B cell (primary cell): ENCODE measurements at regions not wholly inside any gene's neighbourhood (a gene's known extent, or its start where the extent isn't known, plus 50 kb on each side); places are given as distances from the start of the nearest gene placed in this dataset.

Experiments
- ATAC-seq: fragments of 200-7000 bp; cut with Tn5 transposase; one replicate; pipeline ENCODE4 v1.10.0; 2021; ENCODE audit warnings: low read depth, mild to moderate bottlenecking, moderate number of reproducible peaks, moderate library complexity
- CTCF ChIA-PET: fragments of 350-600 bp; sonication (Branson Sonifier 250); formaldehyde crosslinking; loops from one replicate; lab custom pipeline; 2021; ENCODE audit warnings: antibody characterized with exemption, inconsistent platforms; lab: Charles Lee
- POLR2A ChIA-PET: fragments of 350-600 bp; sonication (Branson Sonifier 250); formaldehyde crosslinking; loops from one replicate; lab custom pipeline; 2021; ENCODE audit warnings: antibody characterized with exemption; lab: Charles Lee
- DNase-seq: peaks from one replicate; pipeline ENCODE4 v3.0.0; 2013
- H2AFZ ChIP-seq: 2 replicates; pipeline ENCODE4 v1.6.1; 2012; ENCODE audit warnings: mild to moderate bottlenecking, low read depth, low read length; ENCODE audit not compliant: insufficient read depth, poor library complexity, severe bottlenecking
- H3K27ac ChIP-seq, 2 donors: 1 replicate in 1 of 2; 2 replicates in 1 of 2; pipeline ENCODE4 v1.5.1; 2012 to 2013; ENCODE audit warnings: low read length in 2 of 2, mild to moderate bottlenecking in 2 of 2, moderate library complexity in 1 of 2
- H3K27me3 ChIP-seq, 4 experiments: fragments of 200-600 bp in 1 of 4; sonication (generic) in 1 of 4; replicated peaks in 1 of 4; 1 replicate in 2 of 4; 2 replicates in 2 of 4; pipeline versions ENCODE4 v1.6.1 to v1.7.0; 2013 to 2016; ENCODE audit warnings: low read length in 3 of 4, mild to moderate bottlenecking in 2 of 4, mixed read lengths in 1 of 4, moderate library complexity in 1 of 4; ENCODE audit not compliant: insufficient read depth in 4 of 4, control insufficient read depth in 3 of 4; ENCODE audit errors: control extremely low read depth in 1 of 4
- H3K36me3 ChIP-seq, 2 experiments: replicated peaks in 1 of 2; 1 replicate in 1 of 2; 2 replicates in 1 of 2; pipeline versions ENCODE4 v1.6.1 to v1.7.1; 2013; ENCODE audit warnings: low read length in 1 of 2; ENCODE audit not compliant: insufficient read depth in 2 of 2, control insufficient read depth in 1 of 2; ENCODE audit errors: control extremely low read depth in 1 of 2, extremely low read depth in 1 of 2
- H3K4me1 ChIP-seq, 2 donors: fragments of 200-600 bp in 1 of 2; sonication (generic) in 1 of 2; 1 replicate in 1 of 2; 2 replicates in 1 of 2; pipeline versions ENCODE4 v1.5.1 to v1.6.1; 2013 to 2017; ENCODE audit warnings: low read length in 2 of 2; ENCODE audit not compliant: control insufficient read depth in 2 of 2, insufficient read depth in 2 of 2
- H3K4me2 ChIP-seq: replicated peaks from 2 replicates; pipeline ENCODE3; 2012; ENCODE audit warnings: mild to moderate bottlenecking, low read depth, low read length; ENCODE audit not compliant: poor library complexity, severe bottlenecking
- H3K4me3 ChIP-seq, 5 experiments: fragments of 200-600 bp in 1 of 5; sonication (generic) in 1 of 5; 1 replicate in 3 of 5; 2 replicates in 2 of 5; pipeline versions ENCODE4 v1.5.1 to v1.7.0; 2011 to 2016; ENCODE audit warnings: low read length in 4 of 5, mild to moderate bottlenecking in 4 of 5, low read depth in 2 of 5, control low read depth in 1 of 5, moderate library complexity in 1 of 5; ENCODE audit not compliant: insufficient read depth in 1 of 5; ENCODE audit errors: control extremely low read depth in 1 of 5, extremely low read depth in 1 of 5
- H3K79me2 ChIP-seq: fragments of 200-600 bp; sonication (generic); one replicate; pipeline ENCODE4 v1.6.0; 2016; ENCODE audit warnings: low read length; ENCODE audit not compliant: control insufficient read depth, insufficient read depth
- H3K9ac ChIP-seq: fragments of 200-600 bp; sonication (generic); 2 replicates; pipeline ENCODE4 v1.6.1; 2017; ENCODE audit warnings: mild to moderate bottlenecking, low read length, moderate library complexity
- H3K9me3 ChIP-seq, 3 donors: one replicate each; pipeline versions ENCODE4 v1.6.1 to v1.7.1; 2013; ENCODE audit warnings: low read length in 2 of 3; ENCODE audit not compliant: control insufficient read depth in 2 of 3, insufficient read depth in 1 of 3; ENCODE audit errors: control extremely low read depth in 1 of 3
- H4K20me1 ChIP-seq: 2 replicates; pipeline ENCODE4 v1.6.0; 2012; ENCODE audit warnings: mild to moderate bottlenecking, low read length; ENCODE audit not compliant: insufficient read depth, control insufficient read depth, poor library complexity, severe bottlenecking
- H3K27ac Mint-ChIP-seq: one replicate; pipeline ENCODE4 v1.8.0; 2021; ENCODE audit warnings: mixed read lengths
- H3K27me3 Mint-ChIP-seq: one replicate; pipeline ENCODE4 v1.8.0; 2021; ENCODE audit warnings: mixed read lengths
- H3K4me1 Mint-ChIP-seq: one replicate; pipeline ENCODE4 v1.8.0; 2021; ENCODE audit warnings: mixed read lengths
- H3K4me3 Mint-ChIP-seq: one replicate; pipeline ENCODE4 v1.8.0; 2021; ENCODE audit warnings: mixed read lengths
- H3K9me3 Mint-ChIP-seq: one replicate; pipeline ENCODE4 v1.8.0; 2022; ENCODE audit warnings: mixed read lengths; ENCODE audit not compliant: insufficient read depth
- EZH2 ChIP-seq: IDR thresholded peaks from 2 replicates; pipeline ENCODE4 v1.6.1; 2012; ENCODE audit warnings: borderline replicate concordance, low read depth, mild to moderate bottlenecking, moderate library complexity, low read length; ENCODE audit not compliant: insufficient read depth, poor library complexity, severe bottlenecking
- WGBS: methylation state at CpG from one replicate; pipeline ENCODE4 v1.1.5; 2013; ENCODE audit warnings: missing lambda C conversion rate; ENCODE audit not compliant: insufficient coverage; 5-methylcytosine and 5-hydroxymethylcytosine counted together
- intact Hi-C: fragments of 100-400 bp; cut with micrococcal nuclease; formaldehyde crosslinking; loops from one replicate; pipeline ENCODE4 v1.10.0; 2022
- TF ChIP-seq, protein P1 (sequence below): fragments of 200-600 bp; IDR thresholded peaks from one replicate; pipeline ENCODE4 v1.8.0; 2022; ENCODE audit warnings: antibody characterized with exemption, mild to moderate bottlenecking

- no peak for ATAC-seq
- peaks cover 0 to 3% (median 0%) of the 10 kb centered on the region in 3 donors for H3K9me3 ChIP-seq
- H3K4me3 Mint-ChIP-seq: no peak overlapping the region
- H3K4me1 Mint-ChIP-seq: no peaks in the 10 kb centered on the region
- no peak overlapping the region for H3K27ac ChIP-seq
- no peak overlapping the region for H2AFZ ChIP-seq
- no peak for TF ChIP-seq EZH2
- TF ChIP-seq, protein P1, sequence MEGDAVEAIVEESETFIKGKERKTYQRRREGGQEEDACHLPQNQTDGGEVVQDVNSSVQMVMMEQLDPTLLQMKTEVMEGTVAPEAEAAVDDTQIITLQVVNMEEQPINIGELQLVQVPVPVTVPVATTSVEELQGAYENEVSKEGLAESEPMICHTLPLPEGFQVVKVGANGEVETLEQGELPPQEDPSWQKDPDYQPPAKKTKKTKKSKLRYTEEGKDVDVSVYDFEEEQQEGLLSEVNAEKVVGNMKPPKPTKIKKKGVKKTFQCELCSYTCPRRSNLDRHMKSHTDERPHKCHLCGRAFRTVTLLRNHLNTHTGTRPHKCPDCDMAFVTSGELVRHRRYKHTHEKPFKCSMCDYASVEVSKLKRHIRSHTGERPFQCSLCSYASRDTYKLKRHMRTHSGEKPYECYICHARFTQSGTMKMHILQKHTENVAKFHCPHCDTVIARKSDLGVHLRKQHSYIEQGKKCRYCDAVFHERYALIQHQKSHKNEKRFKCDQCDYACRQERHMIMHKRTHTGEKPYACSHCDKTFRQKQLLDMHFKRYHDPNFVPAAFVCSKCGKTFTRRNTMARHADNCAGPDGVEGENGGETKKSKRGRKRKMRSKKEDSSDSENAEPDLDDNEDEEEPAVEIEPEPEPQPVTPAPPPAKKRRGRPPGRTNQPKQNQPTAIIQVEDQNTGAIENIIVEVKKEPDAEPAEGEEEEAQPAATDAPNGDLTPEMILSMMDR: no peak
- no peak for DNase-seq
- CTCF ChIA-PET: no interaction called here
- intact Hi-C loops: no loop called here
- no peaks in the 10 kb centered on the region for H4K20me1 ChIP-seq
- no peaks in the 10 kb centered on the region for H3K9me3 Mint-ChIP-seq
- POLR2A ChIA-PET: no interaction called here
- no peaks in the 10 kb centered on the region for H3K36me3 ChIP-seq
- H3K27me3 Mint-ChIP-seq: peaks cover 19% of the 10 kb centered on the region
- no peak overlapping the region for H3K4me3 ChIP-seq
- H3K9ac ChIP-seq: no peak overlapping the region
- no peak overlapping the region for H3K27ac Mint-ChIP-seq
- no peaks in the 10 kb centered on the region for H3K4me1 ChIP-seq
- peaks cover 0 to 3% (median 0%) of the 10 kb centered on the region in 4 experiments for H3K27me3 ChIP-seq
- no peak overlapping the region for H3K4me2 ChIP-seq
- H3K79me2 ChIP-seq: no peaks in the 10 kb centered on the region
- 100% methylated on average over 2 of the region's 2 CpGs for WGBS
Measured at GRCh38 chr10:8318956-8319355, 264.5 kb downstream of the GATA3 start.

DNA sequence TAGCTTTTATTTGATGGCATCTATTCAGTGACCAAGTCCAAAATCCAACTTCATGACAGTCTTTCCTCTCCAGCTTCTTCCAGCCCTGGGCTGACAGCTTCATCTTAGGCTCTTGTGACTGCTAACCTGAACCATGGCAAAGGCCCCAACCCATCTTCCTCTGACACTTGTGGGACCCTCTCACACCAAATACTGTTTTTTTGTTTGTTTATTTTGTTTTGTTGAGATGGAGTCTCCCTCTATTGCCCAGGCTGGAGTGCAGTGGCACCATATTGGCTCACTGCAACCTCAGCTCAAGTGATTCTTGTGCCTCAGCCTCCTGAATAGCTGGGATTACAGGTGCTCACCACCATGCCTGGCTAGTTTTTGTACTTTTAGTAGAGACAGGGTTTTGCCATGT lies 265.2 kb downstream of the GATA3 start:
- H3K79me2 ChIP-seq: no peaks in the 10 kb centered on the region
- H2AFZ ChIP-seq: no peak overlapping the region
- no peaks in the 10 kb centered on the region for H3K36me3 ChIP-seq
- no peak overlapping the region for H3K4me3 Mint-ChIP-seq
- no peaks in the 10 kb centered on the region for H3K9me3 Mint-ChIP-seq
- no peak overlapping the region for H3K27ac Mint-ChIP-seq
- peaks cover 19% of the 10 kb centered on the region for H3K27me3 Mint-ChIP-seq
- intact Hi-C loops: no loop called here
- H3K4me1 Mint-ChIP-seq: no peaks in the 10 kb centered on the region
- ChIA-PET CTCF (no interaction called here), POLR2A (no interaction called here)
- H3K4me1 ChIP-seq: no peaks in the 10 kb centered on the region
- peaks cover 0 to under 1% (median 0%) of the 10 kb centered on the region in 4 experiments for H3K27me3 ChIP-seq
- no peak for ATAC-seq
- TF ChIP-seq, protein P1: no peak
- TF ChIP-seq EZH2: no peak
- no peak overlapping the region for H3K9ac ChIP-seq
- no peak for DNase-seq
- H3K4me3 ChIP-seq: no peak overlapping the region
- H4K20me1 ChIP-seq: no peaks in the 10 kb centered on the region
- H3K4me2 ChIP-seq: no peak overlapping the region
- H3K27ac ChIP-seq: no peak overlapping the region
- peaks cover 0 to 3% (median 0%) of the 10 kb centered on the region in 3 donors for H3K9me3 ChIP-seq
